Activated CD4-positive, alpha-beta T cell treated with anti-CD3 and anti-CD28 coated beads for 36 hours (primary cell): ENCODE measurements at regions not wholly inside any gene's neighbourhood (a gene's known extent, or its start where the extent isn't known, plus 50 kb on each side); places are given as distances from the start of the nearest gene placed in this dataset.

Experiments
- ATAC-seq: fragments of 200-7000 bp; cut with Tn5 transposase; one replicate; pipeline ENCODE4 v1.10.0; 2021; ENCODE audit warnings: mild to moderate bottlenecking, moderate library complexity
- CTCF ChIA-PET: fragments of 350-600 bp; sonication (Branson Sonifier 250); formaldehyde crosslinking; loops from one replicate; lab custom pipeline; 2021; ENCODE audit warnings: antibody characterized with exemption; lab: Charles Lee
- POLR2A ChIA-PET: fragments of 350-600 bp; sonication (Branson Sonifier 250); formaldehyde crosslinking; loops from one replicate; lab custom pipeline; 2021; ENCODE audit warnings: antibody characterized with exemption, inconsistent platforms; lab: Charles Lee
- DNase-seq: peaks from one replicate; pipeline ENCODE4 v3.0.0-alpha.2; 2020
- H3K27ac Mint-ChIP-seq: one replicate; pipeline ENCODE4 v1.8.0; 2021; ENCODE audit warnings: mixed read lengths
- H3K27me3 Mint-ChIP-seq: one replicate; pipeline ENCODE4 v1.8.0; 2021; ENCODE audit warnings: mixed read lengths
- H3K36me3 Mint-ChIP-seq: one replicate; pipeline ENCODE4 v1.8.0; 2021; ENCODE audit warnings: low read depth, mixed read lengths
- H3K4me1 Mint-ChIP-seq: one replicate; pipeline ENCODE4 v1.8.0; 2021; ENCODE audit warnings: mixed read lengths
- H3K4me3 Mint-ChIP-seq: one replicate; pipeline ENCODE4 v1.8.0; 2021; ENCODE audit warnings: mild to moderate bottlenecking, moderate library complexity, mixed read lengths
- H3K9me3 Mint-ChIP-seq: one replicate; pipeline ENCODE4 v1.8.0; 2021; ENCODE audit warnings: low read depth, mixed read lengths
- intact Hi-C, 2 experiments: fragments of 100-400 bp; cut with DNase I in 1 of 2; cut with micrococcal nuclease in 1 of 2; formaldehyde crosslinking; loops; one replicate each; pipeline versions ENCODE4 v1.14.2 to v1.15.1; 2022 to 2024; cut with DNase I, micrococcal nuclease

- H3K4me3 Mint-ChIP-seq, result no peak overlapping the region
- ChIA-PET CTCF (no interaction called here), POLR2A (no interaction called here)
- no peaks in the 10 kb centered on the region for H3K36me3 Mint-ChIP-seq
- ATAC-seq (no peak), DNase-seq (no peak)
- intact Hi-C loops, result no loop called here
- no peak overlapping the region for H3K27ac Mint-ChIP-seq
- H3K4me1 Mint-ChIP-seq, result no peaks in the 10 kb centered on the region
- H3K27me3 Mint-ChIP-seq, result no peaks in the 10 kb centered on the region
- peaks cover 2% of the 10 kb centered on the region for H3K9me3 Mint-ChIP-seq
Observed at GRCh38 chr7:19623676-19624075, 85.2 kb downstream of the POLR1F start.

- Mint-ChIP-seq H3K27me3 (no peaks in the 10 kb centered on the region), H3K4me3 (no peak overlapping the region), H3K4me1 (no peaks in the 10 kb centered on the region), H3K9me3 (peaks cover 2% of the 10 kb centered on the region), H3K36me3 (no peaks in the 10 kb centered on the region), H3K27ac (no peak overlapping the region)
- DNase-seq (no peak), ATAC-seq (no peak)
- intact Hi-C loops, result no loop called here
- POLR2A ChIA-PET, result no interaction called here
- CTCF ChIA-PET, result no interaction called here
Observed at GRCh38 chr7:19621740-19622139, 87.1 kb downstream of the POLR1F start.

GRCh38 chr7:19620470-19620869, 88.4 kb downstream of the POLR1F start:
- CTCF ChIA-PET, result no interaction called here
- DNase-seq, result no peak
- no peak for ATAC-seq
- intact Hi-C loops, result no loop called here
- H3K4me1 Mint-ChIP-seq, result no peaks in the 10 kb centered on the region
- H3K27ac Mint-ChIP-seq, result no peak overlapping the region
- POLR2A ChIA-PET, result no interaction called here
- no peak overlapping the region for H3K4me3 Mint-ChIP-seq
- no peaks in the 10 kb centered on the region for H3K27me3 Mint-ChIP-seq
- H3K36me3 Mint-ChIP-seq, result no peaks in the 10 kb centered on the region
- peaks cover 2% of the 10 kb centered on the region for H3K9me3 Mint-ChIP-seq

- no peaks in the 10 kb centered on the region for H3K4me1 Mint-ChIP-seq
- no peak overlapping the region for H3K27ac Mint-ChIP-seq
- POLR2A ChIA-PET, result no interaction called here
- H3K27me3 Mint-ChIP-seq, result no peaks in the 10 kb centered on the region
- ATAC-seq (no peak), DNase-seq (no peak)
- no peak overlapping the region for H3K4me3 Mint-ChIP-seq
- peaks cover under 1% of the 10 kb centered on the region for H3K9me3 Mint-ChIP-seq
- CTCF ChIA-PET, result no interaction called here
- intact Hi-C loops, result loop anchor here in 1 of 2 experiments (10.0 kb wide), 1 partner anchor 64 kb away; no protein-coding TSS in a partner anchor
- no peaks in the 10 kb centered on the region for H3K36me3 Mint-ChIP-seq
Observed at GRCh38 chr7:19619122-19619521, 89.7 kb downstream of the POLR1F start.

GRCh38 chr7:19617901-19618300, 90.9 kb downstream of the POLR1F start:
- ChIA-PET POLR2A (no interaction called here), CTCF (no interaction called here)
- H3K27me3 Mint-ChIP-seq, result no peaks in the 10 kb centered on the region

GRCh38 chr7:19610194-19610943, 98.5 kb downstream of the POLR1F start:
- no peaks in the 10 kb centered on the region for H3K4me1 Mint-ChIP-seq
- H3K36me3 Mint-ChIP-seq, result no peaks in the 10 kb centered on the region
- ChIA-PET POLR2A (no interaction called here), CTCF (no interaction called here)
- no peaks in the 10 kb centered on the region for H3K27me3 Mint-ChIP-seq
- DNase-seq (no peak), ATAC-seq (no peak)
- H3K9me3 Mint-ChIP-seq, result peaks cover 1% of the 10 kb centered on the region
- H3K4me3 Mint-ChIP-seq, result no peak overlapping the region
- H3K27ac Mint-ChIP-seq, result no peak overlapping the region
- intact Hi-C loops, result loop anchor here in 1 of 2 experiments (10.0 kb wide), 1 partner anchor 56 kb away; no protein-coding TSS in a partner anchor

More at GRCh38 chr7:19617901-19618300, 90.9 kb downstream of the POLR1F start:
- intact Hi-C loops, result loop anchor here in 1 of 2 experiments (10.0 kb wide), 1 partner anchor 63 kb away; no protein-coding TSS in a partner anchor
- H3K4me1 Mint-ChIP-seq, result no peaks in the 10 kb centered on the region
- H3K9me3 Mint-ChIP-seq, result no peaks in the 10 kb centered on the region
- H3K4me3 Mint-ChIP-seq, result no peak overlapping the region
- no peaks in the 10 kb centered on the region for H3K36me3 Mint-ChIP-seq
- H3K27ac Mint-ChIP-seq, result no peak overlapping the region
- DNase-seq, result no peak
- ATAC-seq, result no peak

- POLR2A ChIA-PET, result no interaction called here
- peaks cover 3% of the 10 kb centered on the region for H3K9me3 Mint-ChIP-seq
- intact Hi-C loops, result no loop called here
- H3K27me3 Mint-ChIP-seq, result no peaks in the 10 kb centered on the region
- no peak for DNase-seq
- H3K36me3 Mint-ChIP-seq, result no peaks in the 10 kb centered on the region
- no peak overlapping the region for H3K4me3 Mint-ChIP-seq
- CTCF ChIA-PET, result interaction anchor here (0.6 to 1.3 kb wide), 2 partner anchors 11 to 13 kb away, joined by 4 read pairs; no protein-coding TSS in a partner anchor
- ATAC-seq, result no peak
- no peak overlapping the region for H3K27ac Mint-ChIP-seq
- H3K4me1 Mint-ChIP-seq, result no peaks in the 10 kb centered on the region
Observed at GRCh38 chr7:19589446-19589845, 119.4 kb downstream of the POLR1F start.

GRCh38 chr7:19587291-19587690, 121.5 kb downstream of the POLR1F start:
- Mint-ChIP-seq H3K27me3 (no peaks in the 10 kb centered on the region), H3K36me3 (no peaks in the 10 kb centered on the region), H3K4me1 (no peaks in the 10 kb centered on the region), H3K27ac (no peak overlapping the region), H3K9me3 (peaks cover 3% of the 10 kb centered on the region), H3K4me3 (no peak overlapping the region)
- ChIA-PET POLR2A (no interaction called here), CTCF (no interaction called here)
- ATAC-seq (no peak), DNase-seq (no peak)
- intact Hi-C loops, result no loop called here

GRCh38 chr7:19585761-19586160, 123.1 kb downstream of the POLR1F start:
- ATAC-seq (no peak), DNase-seq (no peak)
- Mint-ChIP-seq H3K4me1 (no peaks in the 10 kb centered on the region), H3K9me3 (no peaks in the 10 kb centered on the region), H3K4me3 (no peak overlapping the region), H3K27ac (no peak overlapping the region), H3K36me3 (no peaks in the 10 kb centered on the region), H3K27me3 (no peaks in the 10 kb centered on the region)
- ChIA-PET CTCF (interaction anchor here (1.1 kb wide), 1 partner anchor 15 kb away, joined by 3 read pairs; no protein-coding TSS in a partner anchor), POLR2A (no interaction called here)
- intact Hi-C loops, result no loop called here

- Mint-ChIP-seq H3K9me3 (peaks cover 2% of the 10 kb centered on the region), H3K4me1 (no peaks in the 10 kb centered on the region)
Observed at GRCh38 chr7:19575909-19576557, 132.8 kb downstream of the POLR1F start.

GRCh38 chr7:19574131-19574530, 134.7 kb downstream of the POLR1F start:
- ChIA-PET CTCF (no interaction called here), POLR2A (no interaction called here)
- ATAC-seq (no peak), DNase-seq (no peak)
- Mint-ChIP-seq H3K9me3 (peaks cover 2% of the 10 kb centered on the region), H3K36me3 (no peaks in the 10 kb centered on the region), H3K27ac (no peak overlapping the region), H3K4me1 (no peaks in the 10 kb centered on the region), H3K4me3 (no peak overlapping the region), H3K27me3 (no peaks in the 10 kb centered on the region)
- intact Hi-C loops, result no loop called here

More at GRCh38 chr7:19575909-19576557, 132.8 kb downstream of the POLR1F start:
- Mint-ChIP-seq H3K36me3 (no peaks in the 10 kb centered on the region), H3K27ac (no peak overlapping the region), H3K4me3 (no peak overlapping the region), H3K27me3 (no peaks in the 10 kb centered on the region)
- no peak for ATAC-seq
- intact Hi-C loops, result no loop called here
- ChIA-PET CTCF (interaction anchor here (0.6 kb wide), 1 partner anchor 13 kb away, joined by 4 read pairs; no protein-coding TSS in a partner anchor), POLR2A (no interaction called here)
- DNase-seq, result no peak

- intact Hi-C loops, result no loop called here
- Mint-ChIP-seq H3K4me1 (no peaks in the 10 kb centered on the region), H3K9me3 (peaks cover 2% of the 10 kb centered on the region), H3K36me3 (no peaks in the 10 kb centered on the region), H3K4me3 (no peak overlapping the region), H3K27me3 (no peaks in the 10 kb centered on the region), H3K27ac (no peak overlapping the region)
- ATAC-seq (no peak), DNase-seq (no peak)
- ChIA-PET POLR2A (no interaction called here), CTCF (no interaction called here)
Observed at GRCh38 chr7:19572566-19572965, 136.3 kb downstream of the POLR1F start.
